EH (cell line): ENCODE measurements at regions not wholly inside any gene's neighbourhood (a gene's known extent, or its start where the extent isn't known, plus 50 kb on each side); places are given as distances from the start of the nearest gene placed in this dataset.

Source experiments
- DNase-seq: peaks from one replicate; pipeline ENCODE4 v3.0.0-alpha.2; 2015; ENCODE audit warnings: low read depth

DNA sequence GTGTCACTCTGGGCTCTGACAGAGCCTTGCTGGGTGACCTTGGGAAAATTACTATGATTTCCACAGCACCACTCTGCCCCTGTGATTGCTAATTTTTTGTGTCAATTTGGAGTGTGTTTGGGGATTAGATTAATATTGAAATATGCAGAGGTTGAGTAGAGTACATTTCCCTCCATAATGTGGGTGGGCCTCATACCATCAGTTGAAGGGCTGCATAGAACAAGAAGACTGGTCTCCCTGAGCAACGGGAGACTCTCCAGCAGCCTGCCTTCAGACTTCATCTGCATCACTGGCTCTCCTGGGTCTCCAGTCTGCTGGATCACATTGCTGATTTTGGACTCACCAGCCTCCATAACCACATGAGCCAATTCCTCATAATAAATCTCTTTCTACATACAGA, 313.7 kb downstream of the TNS1 start:
- DNase-seq: no peak

DNA sequence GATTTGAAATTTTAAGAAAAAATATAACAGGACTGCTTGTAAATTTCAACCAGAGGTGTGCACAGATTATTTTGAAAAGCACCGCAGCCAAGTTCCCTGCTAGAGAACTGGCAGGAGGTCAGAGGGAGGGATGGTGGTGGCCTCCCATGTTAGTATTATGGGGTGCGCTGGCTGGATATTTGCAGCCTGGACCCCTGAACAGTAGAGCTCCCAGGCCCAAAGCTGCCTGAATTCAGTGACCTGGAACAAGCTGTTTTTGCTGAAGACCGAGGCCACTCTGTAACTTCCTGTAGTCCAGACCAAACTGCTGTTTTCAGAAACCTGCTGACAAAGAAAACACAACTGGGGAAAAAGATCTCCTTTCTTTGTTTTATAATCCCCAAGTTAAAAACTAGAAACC, 314.3 kb downstream of the TNS1 start:
- DNase-seq: no peak

DNA sequence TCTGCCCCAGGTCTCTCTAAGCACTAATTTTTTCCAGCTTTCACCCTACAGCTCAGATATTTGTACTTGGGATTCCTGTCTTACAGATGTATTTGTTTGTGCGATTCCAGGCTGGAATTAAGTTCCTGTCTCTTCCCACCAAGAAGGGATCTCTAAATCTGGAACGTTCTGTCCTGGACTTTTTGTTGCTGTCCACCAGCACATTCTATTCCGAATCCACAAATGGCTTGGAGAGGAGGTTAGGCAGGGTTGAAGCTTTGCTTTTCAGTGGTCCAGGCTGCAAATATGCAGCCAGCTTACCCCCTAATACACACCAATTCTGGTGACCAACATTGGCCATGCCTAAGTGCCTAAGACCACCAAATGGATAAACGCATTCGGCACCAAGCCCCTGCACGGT, 315.0 kb downstream of the TNS1 start:
- no peak for DNase-seq

DNA sequence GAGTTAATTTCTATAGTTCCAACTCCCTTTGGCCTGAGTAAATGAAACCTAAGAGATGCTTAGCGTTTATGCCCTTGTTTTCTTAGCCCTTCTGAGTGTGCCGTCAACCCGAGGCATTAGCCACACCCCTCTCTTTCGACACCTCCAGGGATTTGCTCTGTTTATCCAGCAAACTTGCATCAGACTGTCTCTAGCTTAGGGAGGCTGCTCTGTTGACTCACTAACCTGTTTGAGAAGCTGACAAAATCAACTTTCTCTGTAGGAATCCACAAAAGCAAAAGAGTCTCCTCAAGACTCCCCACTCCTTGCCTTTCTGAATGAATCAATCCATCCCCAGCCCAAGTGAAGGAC, 317.6 kb downstream of the TNS1 start:
- peak; percentile 95 for DNase-seq

DNA sequence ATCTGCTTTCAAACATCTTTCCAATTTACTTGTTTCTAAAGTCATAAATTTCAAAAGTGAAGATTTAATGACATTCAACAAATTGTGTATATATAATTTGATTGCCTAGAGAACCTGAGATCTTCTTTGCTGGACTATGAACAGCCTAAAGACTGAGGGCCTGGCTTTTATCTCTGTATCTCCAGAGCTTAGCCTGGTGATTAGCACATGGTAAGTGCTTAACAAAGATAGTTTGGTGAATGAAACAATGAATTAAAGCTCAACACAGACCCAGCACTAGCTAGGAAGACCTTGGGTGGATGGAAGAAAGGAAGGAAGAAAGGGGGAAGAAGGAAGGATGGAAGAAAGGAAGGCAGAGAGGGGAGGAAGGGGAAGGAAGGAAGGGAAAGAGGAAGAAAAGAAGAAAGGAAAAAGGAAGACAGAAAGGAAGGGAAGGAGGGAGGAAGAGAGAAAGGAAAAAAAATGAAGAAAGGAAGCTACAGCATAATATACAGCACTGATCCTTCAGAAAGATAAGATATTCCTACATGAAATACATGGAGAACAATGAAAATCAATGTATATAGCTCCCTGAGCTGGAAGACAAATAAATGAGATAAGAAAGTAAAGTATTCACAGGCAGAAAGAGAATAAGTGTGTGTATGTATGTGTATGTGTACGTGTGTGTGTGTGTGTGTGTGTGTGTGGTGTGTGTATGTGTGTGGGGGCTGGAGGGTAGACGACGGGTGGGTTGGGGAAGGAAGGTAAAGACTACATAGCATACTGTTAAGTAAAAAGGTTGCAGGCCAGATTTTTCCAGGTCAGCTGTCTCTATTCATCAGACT, 318.2 kb downstream of the TNS1 start:
- no peak for DNase-seq

DNA sequence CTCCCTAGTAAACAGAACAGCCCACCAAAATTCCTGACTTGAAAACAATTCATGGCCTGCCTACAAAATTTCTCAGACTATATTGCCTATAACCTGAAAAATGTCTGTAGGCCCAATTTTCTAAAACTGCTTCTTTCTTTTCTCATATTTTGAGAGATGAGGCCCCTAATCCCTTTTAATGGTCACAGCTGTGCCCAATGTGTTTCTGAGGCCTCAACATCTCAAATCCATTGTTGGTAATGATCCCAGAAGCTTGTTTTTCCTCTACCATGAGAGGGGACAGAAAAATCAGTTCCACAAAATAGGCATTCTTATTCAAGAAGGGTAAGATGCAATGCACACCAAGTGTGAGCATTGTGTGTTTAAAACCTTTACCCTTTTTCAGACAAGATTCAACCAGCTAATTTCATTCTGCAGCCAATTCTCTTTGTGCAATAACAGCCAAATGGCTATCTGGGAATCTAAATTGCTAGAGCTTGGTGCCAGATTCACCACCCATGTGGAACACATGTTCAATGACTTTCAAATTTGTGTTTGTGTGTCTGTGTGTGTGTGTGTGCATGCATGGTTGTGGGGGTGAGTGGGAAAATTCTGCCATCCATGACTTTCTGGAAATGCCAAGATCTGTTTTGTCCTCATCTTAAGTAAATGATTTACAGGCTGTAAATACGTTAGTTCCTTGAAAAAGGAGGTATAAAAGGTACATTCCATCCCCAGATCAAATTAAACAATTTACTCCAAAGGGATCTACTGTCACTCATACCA, 319.5 kb downstream of the TNS1 start:
- DNase-seq: no peak

DNA sequence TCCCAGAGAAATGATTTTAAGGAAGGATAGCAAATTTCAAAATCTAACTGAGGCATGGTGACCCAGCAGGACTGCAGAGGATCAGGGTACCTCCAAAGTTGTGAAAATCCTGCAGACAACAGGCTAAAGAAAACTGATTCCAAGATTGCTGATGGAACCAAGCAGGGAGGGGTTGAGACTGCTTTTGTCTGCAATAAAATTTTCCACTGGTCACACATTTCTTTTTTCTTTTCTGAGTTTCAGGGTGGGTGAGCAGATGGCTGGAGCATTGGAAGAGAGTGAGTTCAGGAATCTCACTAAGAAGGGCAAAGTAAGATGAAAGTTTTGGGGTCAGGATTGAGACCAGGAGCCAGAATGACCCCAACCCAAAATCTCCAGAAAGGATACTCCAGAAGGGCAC, 321.0 kb downstream of the TNS1 start:
- no peak for DNase-seq

DNA sequence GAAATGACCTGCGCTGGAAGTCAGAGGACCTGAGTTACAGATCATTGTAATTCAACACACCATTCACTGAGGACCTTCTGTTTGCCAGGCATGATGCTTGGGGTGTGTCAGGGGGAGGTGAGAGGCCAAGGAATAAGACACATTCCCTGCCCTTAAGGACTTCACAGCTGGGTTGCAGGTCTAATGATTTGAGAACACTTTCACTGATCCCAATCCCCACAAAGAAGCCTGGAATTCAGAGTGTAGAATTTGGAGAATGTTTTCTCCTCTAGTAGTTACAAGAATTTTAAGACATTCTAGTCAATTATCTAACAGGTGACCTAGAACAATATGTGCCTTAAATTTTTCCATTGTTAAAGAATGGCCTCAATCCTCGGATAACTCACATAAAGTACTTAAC, 322.4 kb downstream of the TNS1 start:
- DNase-seq: no peak

DNA sequence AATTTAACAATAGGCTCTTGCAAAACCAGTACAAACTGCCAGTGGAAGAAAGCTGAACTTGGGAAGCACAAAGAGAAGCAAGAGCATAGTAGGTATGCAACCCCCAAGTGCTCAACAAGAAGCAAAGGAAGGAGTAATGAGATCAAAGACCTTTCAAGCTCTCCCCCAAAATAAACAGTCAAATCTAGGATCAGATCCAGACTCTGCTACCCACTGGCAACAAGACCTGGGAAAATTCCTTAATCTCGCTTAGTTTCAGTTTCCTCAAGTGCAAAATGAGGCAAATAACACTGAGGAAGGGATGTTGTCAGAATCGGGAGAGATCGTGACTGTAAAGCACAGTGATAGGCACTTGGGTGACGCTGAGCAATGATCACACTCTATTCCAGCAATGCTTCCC, 329.2 kb downstream of the TNS1 start:
- no peak for DNase-seq

DNA sequence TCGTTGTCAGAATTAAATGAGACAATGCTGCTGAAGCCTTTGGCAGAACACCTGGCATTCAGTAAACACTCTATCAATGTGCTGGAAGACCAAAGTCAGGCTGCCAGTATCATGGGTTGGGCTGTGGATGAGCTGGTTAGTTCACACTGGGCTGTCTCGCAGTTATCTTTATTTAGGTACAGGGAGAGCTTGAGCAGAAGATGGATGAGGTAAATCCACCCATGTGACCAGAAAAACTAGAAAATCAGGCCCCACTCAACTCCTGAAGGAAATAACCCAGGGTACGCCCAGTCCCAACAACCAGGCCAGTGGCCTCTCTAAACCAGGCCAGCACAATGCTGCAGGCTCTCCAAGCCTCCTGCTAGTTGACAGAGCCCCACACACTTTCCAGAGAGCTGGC, 330.3 kb downstream of the TNS1 start:
- no peak for DNase-seq

DNA sequence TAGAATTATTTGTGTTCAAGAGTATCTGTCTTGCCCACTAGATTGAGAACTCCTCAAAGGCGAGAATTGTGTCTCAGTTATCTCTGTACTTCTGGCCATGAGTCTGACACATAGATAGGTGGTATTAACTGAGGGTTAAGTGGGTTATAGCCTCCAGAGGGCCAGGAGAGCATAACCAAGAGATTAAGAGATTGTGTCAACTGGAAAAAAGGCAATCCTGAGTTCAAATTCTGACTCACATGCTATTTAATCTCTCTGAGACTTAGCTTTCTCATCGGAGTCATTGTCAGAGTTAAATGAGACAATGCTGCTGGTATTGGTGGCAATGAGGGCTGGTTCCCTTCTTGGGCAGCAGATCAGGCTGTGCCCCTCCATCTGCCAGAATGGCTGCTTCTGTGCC, 330.9 kb downstream of the TNS1 start:
- no peak for DNase-seq

DNA sequence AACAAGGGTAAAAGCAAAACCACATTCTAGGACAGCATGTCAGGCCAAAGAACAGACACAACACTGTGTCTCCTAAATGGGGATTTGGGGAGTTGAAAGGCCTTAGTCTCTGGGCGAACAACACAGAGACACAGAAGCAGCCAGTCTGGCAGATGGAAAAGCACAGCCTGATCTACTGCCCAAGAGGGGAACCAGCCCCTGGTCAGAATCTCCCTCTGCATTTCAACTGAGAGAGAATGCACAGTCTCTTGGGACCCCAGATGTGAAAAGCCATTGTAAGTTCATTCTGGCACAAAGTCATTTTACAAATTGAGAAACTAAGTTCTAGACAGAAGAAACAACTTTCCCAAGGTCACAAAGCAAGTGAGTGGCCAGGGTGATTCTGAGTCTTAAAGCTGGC, 331.7 kb downstream of the TNS1 start:
- DNase-seq: no peak

DNA sequence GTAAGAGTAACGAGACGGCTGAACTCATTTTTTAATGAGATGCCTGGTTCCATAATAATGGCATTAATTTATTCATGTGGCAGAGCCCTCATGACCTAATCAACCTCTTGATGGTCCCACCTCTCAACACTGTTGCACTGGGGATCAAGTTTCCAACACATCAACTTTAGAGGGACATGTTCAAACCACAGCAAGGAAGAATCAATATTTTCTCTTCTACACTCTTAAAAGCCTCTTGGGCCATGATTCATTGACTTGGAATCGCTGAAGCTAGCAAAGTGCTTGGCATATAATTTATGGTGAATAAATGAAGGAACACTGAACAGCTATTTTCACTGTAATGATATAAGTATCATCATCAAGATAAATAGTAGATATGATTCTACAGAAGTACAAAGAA, 333.0 kb downstream of the TNS1 start:
- peak; percentile 55 for DNase-seq

DNA sequence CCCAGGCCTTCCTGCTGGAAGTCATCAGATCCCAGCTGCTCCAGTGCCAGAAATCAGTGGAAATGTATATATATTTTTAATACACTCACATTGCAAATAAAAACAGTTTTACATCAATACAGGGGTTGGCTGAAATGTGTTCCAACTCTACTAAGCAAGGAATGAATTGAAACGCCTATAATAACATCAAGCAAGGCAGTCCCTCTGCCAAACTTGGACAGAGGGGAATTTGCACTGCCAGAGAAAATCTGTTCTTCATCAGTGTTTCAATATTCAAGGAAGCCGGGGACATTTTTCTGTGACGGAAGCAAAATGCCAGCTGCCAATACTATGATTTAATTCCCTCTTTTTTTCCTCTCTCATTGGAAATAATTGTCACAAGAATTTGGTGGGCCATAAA, 335.3 kb downstream of the TNS1 start:
- peak; percentile 29 for DNase-seq

DNA sequence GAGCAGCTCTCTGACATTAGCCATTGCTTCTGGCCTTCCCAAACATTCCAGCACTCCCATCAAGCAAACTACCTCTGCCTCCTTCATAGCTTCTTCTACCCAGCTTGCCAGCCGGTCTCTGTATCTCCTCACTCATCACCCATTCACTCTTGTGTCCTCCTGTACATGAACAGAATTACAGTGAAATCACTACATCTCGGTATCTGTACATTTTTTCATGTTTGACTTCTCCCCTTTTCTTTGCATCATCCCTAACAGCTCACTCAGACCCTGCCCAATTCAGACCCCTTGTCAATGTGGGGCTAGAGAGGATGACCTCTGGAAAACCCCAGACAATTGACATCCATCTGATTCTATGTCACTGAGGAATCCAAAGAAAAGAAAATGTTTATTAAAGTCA, 335.8 kb downstream of the TNS1 start:
- no peak for DNase-seq

DNA sequence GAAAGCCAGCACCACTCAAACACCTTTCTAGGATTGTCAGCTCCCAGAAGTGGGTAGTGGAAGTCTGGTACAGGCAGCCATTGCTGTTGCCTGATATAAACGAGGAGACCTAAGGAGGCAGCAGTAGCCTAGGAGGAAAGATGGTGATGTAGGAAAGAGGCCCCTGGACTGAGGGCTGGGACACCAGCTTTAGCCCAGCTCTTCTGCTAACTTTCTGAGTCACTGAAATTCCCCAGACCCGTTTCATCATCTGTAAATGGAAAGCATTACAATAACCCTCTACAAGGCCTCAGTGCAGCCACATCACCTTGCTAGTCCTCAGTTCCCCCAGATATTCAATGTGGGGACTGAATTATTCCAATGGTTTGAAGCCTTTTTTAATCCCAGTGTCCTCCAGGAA, 336.5 kb downstream of the TNS1 start:
- DNase-seq: peak; percentile 67

DNA sequence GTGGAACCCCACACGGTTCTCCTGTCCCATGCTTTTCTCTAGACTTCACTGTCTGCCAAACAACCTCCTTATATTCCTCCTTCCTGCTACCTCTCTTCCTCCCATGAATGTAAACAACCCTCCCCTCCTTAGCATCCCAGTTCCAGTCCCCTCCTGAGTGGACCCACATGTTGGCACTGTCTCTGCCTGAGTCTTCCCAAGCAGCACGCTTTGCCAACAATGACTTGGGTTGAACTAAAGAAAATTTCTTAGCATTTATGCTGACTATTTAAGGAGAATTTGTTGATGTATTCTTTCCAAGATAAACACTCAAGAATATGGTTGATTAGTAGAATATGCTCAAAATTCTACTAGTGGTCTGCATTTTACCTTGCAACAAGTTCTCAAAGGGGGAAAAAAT, 338.0 kb downstream of the TNS1 start:
- no peak for DNase-seq

DNA sequence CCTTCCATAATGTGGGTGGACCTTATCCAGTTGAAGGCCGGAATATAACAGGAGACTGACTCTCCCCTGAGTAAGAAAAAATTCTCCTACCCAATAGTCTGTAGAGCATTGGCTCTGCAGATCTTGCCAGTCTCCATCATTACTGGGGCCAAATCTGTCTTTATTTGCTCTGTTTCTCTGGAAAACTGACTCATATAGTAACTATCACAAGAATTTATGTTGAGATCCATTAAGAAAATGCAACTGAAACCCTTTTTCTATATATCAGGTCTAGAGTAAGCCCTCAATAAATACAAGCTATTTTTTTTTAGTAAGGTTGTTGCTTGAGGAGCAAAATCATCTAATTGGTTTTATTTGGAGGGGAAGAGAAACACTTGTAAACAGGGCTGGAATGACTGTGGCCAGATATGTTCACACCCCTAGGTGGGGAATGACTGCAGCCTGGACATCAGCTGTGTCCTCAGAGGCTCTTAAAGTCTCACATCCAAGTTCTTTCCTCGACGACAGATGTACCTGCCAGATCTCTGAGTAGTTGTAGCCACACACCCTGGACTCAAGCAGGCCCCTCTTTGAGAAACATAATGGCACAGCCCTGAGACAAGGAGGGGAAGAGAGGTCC, 339.7 kb downstream of the TNS1 start:
- peak; percentile 79 for DNase-seq

DNA sequence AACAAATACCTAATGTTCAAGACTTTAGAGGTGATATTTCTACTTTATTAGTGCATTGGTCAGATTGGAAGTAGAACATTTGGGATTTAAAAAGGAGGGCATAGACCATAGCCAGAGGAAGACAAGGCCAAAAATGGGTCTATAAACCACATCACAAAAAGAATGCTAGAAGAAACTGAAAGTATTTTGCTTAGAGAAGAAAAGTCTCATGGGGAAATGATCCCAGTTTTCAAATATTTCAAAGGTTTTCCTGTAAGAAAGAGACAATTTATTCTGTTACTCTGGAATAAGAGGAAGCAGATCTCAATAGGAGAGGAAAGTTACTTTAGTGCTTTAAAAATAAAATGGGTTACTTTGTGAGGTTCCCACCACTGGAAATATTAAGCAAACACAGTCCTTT, 341.4 kb downstream of the TNS1 start:
- peak; percentile 26 for DNase-seq

DNA sequence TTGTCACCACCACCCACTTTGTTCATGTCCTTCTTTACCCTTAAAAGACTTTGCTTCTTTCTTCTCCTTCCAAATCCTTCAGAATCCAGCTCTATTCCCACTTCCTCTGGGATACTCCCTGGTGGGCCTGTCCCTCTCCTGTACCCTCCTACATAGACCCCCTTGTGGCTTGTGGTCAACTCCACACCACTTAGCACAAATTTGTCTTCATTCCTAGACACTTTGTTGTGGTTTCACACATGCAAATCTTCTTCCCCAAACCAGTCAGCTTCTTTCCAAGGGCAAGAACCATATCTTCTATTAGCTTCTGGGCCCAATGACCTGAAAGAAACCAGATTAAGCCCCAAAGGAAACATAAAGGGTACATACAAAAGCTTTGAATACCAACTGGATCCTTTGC, 342.4 kb downstream of the TNS1 start:
- no peak for DNase-seq

DNA sequence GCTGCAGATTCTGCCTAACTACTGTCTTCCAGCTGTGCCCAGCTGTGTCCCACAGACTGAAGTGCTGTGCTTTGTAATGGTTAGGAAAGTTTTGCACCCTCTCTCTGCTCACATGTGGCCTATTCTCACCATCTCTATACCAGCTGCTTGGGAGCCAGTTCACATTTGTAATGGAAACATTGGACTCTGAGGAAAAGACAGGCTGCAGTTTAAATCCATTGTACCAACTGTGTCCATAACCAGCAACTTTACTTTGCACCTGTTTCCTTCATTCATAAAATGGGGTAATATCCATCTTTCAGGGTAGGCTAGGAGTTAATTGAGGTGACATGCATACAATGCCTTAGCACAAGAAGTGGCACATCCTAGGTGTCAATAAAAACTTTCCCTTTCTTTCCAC, 344.0 kb downstream of the TNS1 start:
- DNase-seq: no peak

DNA sequence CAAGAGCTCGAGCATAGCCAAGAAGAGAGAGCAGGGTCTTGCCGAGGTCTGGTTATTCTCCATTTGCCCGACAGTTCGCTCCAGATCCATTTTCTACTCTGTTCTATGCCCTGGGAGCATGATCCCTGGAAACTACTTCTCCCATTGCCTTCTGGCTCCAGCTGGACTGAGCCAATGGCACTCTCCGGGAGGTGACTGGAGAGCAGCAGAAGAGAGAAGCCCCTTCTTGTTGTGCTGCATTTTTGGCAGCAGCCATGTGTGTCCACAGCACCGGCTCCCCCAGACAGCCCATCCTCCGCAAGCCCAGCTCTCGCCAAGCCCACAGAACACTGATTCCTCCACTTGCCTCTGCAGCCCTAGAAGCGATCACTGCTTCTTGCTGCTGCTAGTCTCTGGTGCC, 345.5 kb downstream of the TNS1 start:
- no peak for DNase-seq

DNA sequence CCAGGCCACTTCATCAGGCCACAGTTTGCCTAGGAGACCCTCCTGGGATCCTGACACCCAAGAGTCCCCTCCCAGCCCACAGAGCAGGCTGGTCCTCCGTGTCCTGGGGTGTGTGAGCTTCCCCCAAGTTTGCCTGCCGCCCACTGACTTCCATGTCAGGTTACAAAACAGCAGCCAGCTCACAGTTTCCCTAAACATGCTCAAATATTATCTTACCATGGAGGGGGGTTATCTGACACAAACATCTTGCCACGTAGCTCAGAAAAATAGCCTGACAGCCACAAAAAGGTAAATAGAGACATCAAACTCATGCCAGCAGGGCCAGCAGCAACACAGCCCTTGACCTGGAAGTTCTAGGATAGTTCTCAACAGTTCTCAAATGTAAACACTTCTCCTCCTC, 346.5 kb downstream of the TNS1 start:
- DNase-seq: no peak
